NB4 (cell line): ENCODE measurements at regions not wholly inside any gene's neighbourhood (a gene's known extent, or its start where the extent isn't known, plus 50 kb on each side); places are given as distances from the start of the nearest gene placed in this dataset.

Source experiments
- DNase-seq: peaks from one replicate; pipeline ENCODE4 v3.0.0; 2010; ENCODE audit warnings: low read depth
- H3K4me3 ChIP-seq: one replicate; pipeline ENCODE4 v1.5.1; 2011; ENCODE audit warnings: mild to moderate bottlenecking, low read depth, low read length, moderate library complexity
- CTCF ChIP-seq: IDR thresholded peaks from one replicate; pipeline ENCODE4 v1.5.1; 2012; ENCODE audit warnings: low read depth, low read length
- MAX ChIP-seq: IDR thresholded peaks from 2 replicates; pipeline ENCODE4 v1.6.1; 2011; ENCODE audit warnings: low read depth, low read length
- MYC ChIP-seq: IDR thresholded peaks from 2 replicates; pipeline ENCODE4 v1.6.1; 2011; ENCODE audit warnings: low read depth, low read length
- POLR2A ChIP-seq: IDR thresholded peaks from 2 replicates; pipeline ENCODE4 v1.6.1; 2011; ENCODE audit warnings: mild to moderate bottlenecking; ENCODE audit not compliant: insufficient read length; ENCODE audit errors: extremely low read depth

- no peak for TF ChIP-seq MYC
- TF ChIP-seq POLR2A = no peak
- no peak for TF ChIP-seq MAX
- no peak for TF ChIP-seq CTCF
- DNase-seq = no peak
- no peak overlapping the region for H3K4me3 ChIP-seq
Measured at GRCh38 chr10:28954211-28954610, 276.9 kb downstream of the BAMBI start.

GRCh38 chr10:28958468-28958867 is 281.1 kb downstream of the BAMBI start:
- no peak overlapping the region for H3K4me3 ChIP-seq
- no peak for DNase-seq
- no peak for TF ChIP-seq POLR2A
- no peak for TF ChIP-seq CTCF
- TF ChIP-seq MYC = no peak
- no peak for TF ChIP-seq MAX

- TF ChIP-seq CTCF (no peak), MYC (no peak), MAX (no peak), POLR2A (no peak)
- no peak overlapping the region for H3K4me3 ChIP-seq
- no peak for DNase-seq
Measured at GRCh38 chr10:28959850-28960501, 282.7 kb downstream of the BAMBI start.

GRCh38 chr10:28962768-28963167 is 285.4 kb downstream of the BAMBI start:
- TF ChIP-seq POLR2A (no peak), MYC (no peak), CTCF (no peak), MAX (no peak)
- no peak overlapping the region for H3K4me3 ChIP-seq
- DNase-seq = no peak

GRCh38 chr10:28963539-28964221 is 286.4 kb downstream of the BAMBI start:
- H3K4me3 ChIP-seq = no peak overlapping the region
- DNase-seq = no peak

More at GRCh38 chr10:28963539-28964221, 286.4 kb downstream of the BAMBI start:
- TF ChIP-seq CTCF (no peak), POLR2A (no peak), MYC (no peak), MAX (no peak)
